Vagina (tissue), 2 donors: ENCODE measurements at regions not wholly inside any gene's neighbourhood (a gene's known extent, or its start where the extent isn't known, plus 50 kb on each side); places are given as distances from the start of the nearest gene placed in this dataset.

Source experiments
- DNase-seq, 2 donors: peaks; one replicate each; pipeline ENCODE4 v3.0.0-alpha.2; 2017; ENCODE audit errors: extremely low spot score in 2 of 2
- H3K27ac ChIP-seq: fragments of 200-600 bp; sonication (generic); one replicate; pipeline ENCODE4 v1.5.1; 2019
- H3K27me3 ChIP-seq: fragments of 200-600 bp; sonication (generic); one replicate; pipeline ENCODE4 v1.5.1; 2019
- H3K36me3 ChIP-seq, 2 donors: fragments of 200-600 bp; sonication (generic); one replicate each; pipeline ENCODE4 v1.5.1; 2017 to 2019
- H3K4me1 ChIP-seq: fragments of 200-600 bp; sonication (generic); one replicate; pipeline ENCODE4 v1.5.1; 2019
- H3K4me3 ChIP-seq, 2 donors: fragments of 200-600 bp; sonication (generic); 1 replicate in 1 of 2; 2 replicates in 1 of 2; pipeline ENCODE4 v1.5.1; 2016 to 2019
- H3K9me3 ChIP-seq: fragments of 200-600 bp; sonication (generic); one replicate; pipeline ENCODE4 v1.5.1; 2019
- POLR2A ChIP-seq, 2 donors: fragments of 450-650 bp; IDR thresholded peaks; one replicate each; pipeline ENCODE4 v1.6.1; 2017; ENCODE audit warnings: antibody characterized with exemption in 2 of 2, mild to moderate bottlenecking in 2 of 2, moderate library complexity in 2 of 2
- POLR2AphosphoS5 ChIP-seq, 2 donors: sonication (generic); formaldehyde crosslinking; IDR thresholded peaks; one replicate each; pipeline ENCODE4 v1.9.0; 2017; ENCODE audit warnings: antibody characterized with exemption in 2 of 2, mild to moderate bottlenecking in 2 of 2, low read depth in 1 of 2; ENCODE audit not compliant: insufficient read depth in 1 of 2
- intact Hi-C: fragments of 100-400 bp; cut with DNase I; formaldehyde crosslinking; loops from one replicate; pipeline ENCODE4 v1.15.1; 2023
- TF ChIP-seq, protein P1 (sequence below), 3 experiments: fragments of 450-650 bp in 2 of 3; fragments of 200-600 bp in 1 of 3; sonication (generic) in 1 of 3; IDR thresholded peaks; one replicate each; pipeline ENCODE4 v1.5.1; 2017 to 2019; ENCODE audit warnings: antibody characterized with exemption in 3 of 3, mild to moderate bottlenecking in 2 of 3, moderate library complexity in 2 of 3

DNA sequence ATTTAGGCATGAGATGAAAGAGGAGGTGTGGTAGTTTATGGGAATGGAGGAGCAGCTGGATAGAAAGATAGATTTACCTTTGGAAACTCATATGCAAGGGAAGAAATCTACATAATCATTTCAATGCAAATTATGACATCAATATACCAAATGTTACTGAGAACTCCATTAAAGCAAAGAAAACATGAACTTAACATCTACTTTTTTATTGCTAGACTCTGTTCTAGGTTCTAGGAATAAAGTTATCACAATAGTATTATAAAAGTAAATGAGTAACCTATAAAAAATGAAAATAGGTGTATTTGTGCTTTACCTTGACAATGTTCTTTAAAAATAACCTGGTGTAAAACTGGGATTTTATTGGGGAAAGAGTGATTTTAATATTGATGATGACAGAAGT lies 221.6 kb upstream of the SLIT2 start:
- Histone ChIP-seq H3K27ac (no peak overlapping the region), H3K4me1 (no peaks in the 10 kb centered on the region), H3K9me3 (no peaks in the 10 kb centered on the region), H3K27me3 (no peaks in the 10 kb centered on the region), H3K4me3 (no peak overlapping the region), H3K36me3 (no peaks in the 10 kb centered on the region)
- intact Hi-C loops = no loop called here
- TF ChIP-seq POLR2A (IDR thresholded peaks at IDR 0.05) (no peak), POLR2AphosphoS5 (IDR thresholded peaks at IDR 0.05; ENCODE audit: insufficient read depth in 1 of 2, low read depth in 1 of 2) (no peak)
- TF ChIP-seq, protein P1, sequence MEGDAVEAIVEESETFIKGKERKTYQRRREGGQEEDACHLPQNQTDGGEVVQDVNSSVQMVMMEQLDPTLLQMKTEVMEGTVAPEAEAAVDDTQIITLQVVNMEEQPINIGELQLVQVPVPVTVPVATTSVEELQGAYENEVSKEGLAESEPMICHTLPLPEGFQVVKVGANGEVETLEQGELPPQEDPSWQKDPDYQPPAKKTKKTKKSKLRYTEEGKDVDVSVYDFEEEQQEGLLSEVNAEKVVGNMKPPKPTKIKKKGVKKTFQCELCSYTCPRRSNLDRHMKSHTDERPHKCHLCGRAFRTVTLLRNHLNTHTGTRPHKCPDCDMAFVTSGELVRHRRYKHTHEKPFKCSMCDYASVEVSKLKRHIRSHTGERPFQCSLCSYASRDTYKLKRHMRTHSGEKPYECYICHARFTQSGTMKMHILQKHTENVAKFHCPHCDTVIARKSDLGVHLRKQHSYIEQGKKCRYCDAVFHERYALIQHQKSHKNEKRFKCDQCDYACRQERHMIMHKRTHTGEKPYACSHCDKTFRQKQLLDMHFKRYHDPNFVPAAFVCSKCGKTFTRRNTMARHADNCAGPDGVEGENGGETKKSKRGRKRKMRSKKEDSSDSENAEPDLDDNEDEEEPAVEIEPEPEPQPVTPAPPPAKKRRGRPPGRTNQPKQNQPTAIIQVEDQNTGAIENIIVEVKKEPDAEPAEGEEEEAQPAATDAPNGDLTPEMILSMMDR (IDR thresholded peaks at IDR 0.05) = no peak
- DNase-seq = no peak

DNA sequence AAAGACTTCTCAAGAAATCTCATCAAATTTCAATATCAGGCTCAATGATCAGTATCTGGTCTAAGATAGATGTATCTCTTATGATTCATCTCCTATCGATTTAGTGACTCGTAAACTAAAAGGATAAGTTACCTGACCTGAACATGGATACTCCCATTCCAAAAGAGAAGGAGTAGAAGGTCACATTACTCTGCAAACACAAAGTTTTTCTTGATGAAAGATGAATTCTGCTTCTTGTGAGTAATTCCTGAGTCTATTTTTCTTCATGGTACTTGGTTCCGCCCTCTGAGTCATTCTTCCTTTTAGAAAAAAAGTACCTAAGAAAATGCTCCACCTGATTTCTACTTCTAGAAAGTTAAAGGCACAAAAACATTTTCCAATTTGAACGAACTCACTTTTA lies 223.1 kb upstream of the SLIT2 start:
- H3K4me3 ChIP-seq = no peak overlapping the region
- no peaks in the 10 kb centered on the region for H3K27me3 ChIP-seq
- DNase-seq = no peak
- no peak for TF ChIP-seq POLR2AphosphoS5 (IDR thresholded peaks at IDR 0.05; ENCODE audit: insufficient read depth in 1 of 2, low read depth in 1 of 2)
- TF ChIP-seq, protein P1 (IDR thresholded peaks at IDR 0.05) = no peak
- TF ChIP-seq POLR2A (IDR thresholded peaks at IDR 0.05) = no peak
- no peaks in the 10 kb centered on the region for H3K9me3 ChIP-seq
- intact Hi-C loops = no loop called here
- no peak overlapping the region for H3K27ac ChIP-seq
- H3K4me1 ChIP-seq = no peaks in the 10 kb centered on the region
- H3K36me3 ChIP-seq = no peaks in the 10 kb centered on the region

DNA sequence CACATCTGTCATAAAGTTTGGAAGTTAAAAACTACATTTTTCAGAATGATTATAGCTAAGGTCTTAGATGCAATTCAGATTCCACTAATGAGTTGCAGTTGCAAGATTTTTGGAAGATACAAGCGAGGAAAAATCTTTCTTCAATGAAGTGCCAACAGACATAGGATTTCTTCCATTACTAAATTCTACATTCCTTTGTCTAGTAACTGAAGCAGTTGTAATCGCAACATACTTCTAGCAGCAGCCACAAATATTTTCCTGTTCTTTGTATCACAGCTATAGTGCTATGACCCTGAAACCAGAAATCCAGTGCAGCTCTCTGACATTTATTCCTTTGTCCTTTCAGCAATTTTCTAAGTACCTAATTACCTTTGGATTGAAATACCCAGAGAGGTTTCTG lies 225.2 kb upstream of the SLIT2 start:
- intact Hi-C loops = no loop called here
- TF ChIP-seq, protein P1 (IDR thresholded peaks at IDR 0.05) = no peak
- no peak for TF ChIP-seq POLR2AphosphoS5 (IDR thresholded peaks at IDR 0.05; ENCODE audit: insufficient read depth in 1 of 2, low read depth in 1 of 2)
- TF ChIP-seq POLR2A (IDR thresholded peaks at IDR 0.05) = no peak
- no peaks in the 10 kb centered on the region for H3K4me1 ChIP-seq
- DNase-seq = no peak
- H3K27ac ChIP-seq = no peak overlapping the region
- no peaks in the 10 kb centered on the region for H3K27me3 ChIP-seq
- H3K4me3 ChIP-seq = no peak overlapping the region
- no peaks in the 10 kb centered on the region for H3K9me3 ChIP-seq
- H3K36me3 ChIP-seq = no peaks in the 10 kb centered on the region

DNA sequence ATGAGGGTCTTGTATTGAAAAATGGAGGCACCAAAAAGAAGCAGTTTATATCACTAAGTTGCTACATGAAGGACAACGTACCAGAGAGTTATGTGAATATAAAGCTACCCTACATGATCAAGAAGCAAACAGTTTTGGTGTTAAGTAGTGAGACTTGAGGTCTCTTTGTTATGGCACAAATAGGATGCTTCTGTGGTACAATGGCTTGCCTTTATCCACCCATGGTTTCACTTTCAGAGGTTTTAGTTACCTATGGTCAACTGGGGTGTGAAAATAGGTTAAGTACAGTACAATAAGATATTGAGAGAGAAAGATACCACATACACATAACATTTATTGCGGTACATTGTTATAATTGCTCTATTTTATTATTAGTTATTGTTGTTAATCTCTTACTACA lies 229.2 kb upstream of the SLIT2 start:
- no peaks in the 10 kb centered on the region for H3K4me1 ChIP-seq

DNA sequence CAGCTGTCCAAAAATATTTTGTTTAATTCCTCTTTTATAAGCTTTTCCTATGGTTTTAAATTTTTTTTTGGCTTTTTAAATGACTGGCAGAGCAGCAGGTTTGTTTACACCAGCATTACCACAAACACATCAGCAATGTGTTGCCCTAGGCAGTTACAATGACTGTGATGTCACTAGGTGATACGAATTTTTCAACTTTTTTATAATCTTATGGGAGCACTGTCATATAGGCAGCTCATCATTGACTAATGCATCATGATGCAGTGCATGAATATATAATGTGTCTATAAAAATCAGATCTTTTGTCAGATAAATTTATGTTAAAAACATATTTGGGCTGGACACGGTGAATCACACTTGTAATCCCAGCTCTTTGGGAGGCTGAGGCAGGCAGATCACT lies 231.6 kb upstream of the SLIT2 start:
- intact Hi-C loops = no loop called here
- TF ChIP-seq POLR2AphosphoS5 (IDR thresholded peaks at IDR 0.05; ENCODE audit: insufficient read depth in 1 of 2, low read depth in 1 of 2) = no peak
- TF ChIP-seq, protein P1 (IDR thresholded peaks at IDR 0.05) = no peak
- no peak for TF ChIP-seq POLR2A (IDR thresholded peaks at IDR 0.05)
- Histone ChIP-seq H3K9me3 (no peaks in the 10 kb centered on the region), H3K4me1 (no peaks in the 10 kb centered on the region), H3K27ac (no peak overlapping the region), H3K4me3 (no peak overlapping the region), H3K36me3 (no peaks in the 10 kb centered on the region), H3K27me3 (no peaks in the 10 kb centered on the region)
- no peak for DNase-seq

More for the DNA sequence above, 229.2 kb upstream of the SLIT2 start:
- H3K4me3 ChIP-seq = no peak overlapping the region
- TF ChIP-seq, protein P1 (IDR thresholded peaks at IDR 0.05) = no peak
- TF ChIP-seq POLR2AphosphoS5 (IDR thresholded peaks at IDR 0.05; ENCODE audit: insufficient read depth in 1 of 2, low read depth in 1 of 2) (no peak), POLR2A (IDR thresholded peaks at IDR 0.05) (no peak)
- H3K27me3 ChIP-seq = no peaks in the 10 kb centered on the region
- H3K36me3 ChIP-seq = no peaks in the 10 kb centered on the region
- no peak for DNase-seq
- no peak overlapping the region for H3K27ac ChIP-seq
- no peaks in the 10 kb centered on the region for H3K9me3 ChIP-seq
- intact Hi-C loops = no loop called here
